CD14-positive monocyte (primary cell): ENCODE measurements at regions not wholly inside any gene's neighbourhood (a gene's known extent, or its start where the extent isn't known, plus 50 kb on each side); places are given as distances from the start of the nearest gene placed in this dataset.

Source experiments
- DNase-seq, 3 donors: peaks; one replicate each; pipeline ENCODE4 v3.0.0-alpha.2; 2011 to 2022
- H2AFZ ChIP-seq: 2 replicates; pipeline ENCODE4 v1.6.0; 2012; ENCODE audit warnings: mild to moderate bottlenecking, low read depth, low read length, inconsistent platforms; ENCODE audit not compliant: insufficient read depth, poor library complexity, severe bottlenecking
- H3K27ac ChIP-seq, 2 donors: 1 replicate in 1 of 2; 2 replicates in 1 of 2; pipeline ENCODE4 v1.5.1; 2012 to 2013; ENCODE audit warnings: low read length in 2 of 2, control low read depth in 1 of 2, inconsistent platforms in 1 of 2, low read depth in 1 of 2, mild to moderate bottlenecking in 1 of 2
- H3K27me3 ChIP-seq, 2 donors: one replicate each; pipeline versions ENCODE4 v1.6.0 to v1.6.1; 2011 to 2013; ENCODE audit warnings: low read length in 2 of 2; ENCODE audit not compliant: control insufficient read depth in 2 of 2, insufficient read depth in 2 of 2
- H3K36me3 ChIP-seq, 2 donors: replicated peaks in 1 of 2; 1 replicate in 1 of 2; 2 replicates in 1 of 2; pipeline versions ENCODE4 v1.5.1 to v1.6.1; 2012 to 2013; ENCODE audit warnings: low read length in 2 of 2, control low read depth in 1 of 2, inconsistent platforms in 1 of 2, mild to moderate bottlenecking in 1 of 2; ENCODE audit not compliant: insufficient read depth in 2 of 2, control insufficient read depth in 1 of 2
- H3K4me1 ChIP-seq, 2 donors: 1 replicate in 1 of 2; 2 replicates in 1 of 2; pipeline versions ENCODE4 v1.5.1 to v1.6.1; 2012 to 2013; ENCODE audit warnings: low read length in 2 of 2, control low read depth in 1 of 2, inconsistent platforms in 1 of 2, mild to moderate bottlenecking in 1 of 2, moderate library complexity in 1 of 2; ENCODE audit not compliant: insufficient read depth in 2 of 2, control insufficient read depth in 1 of 2
- H3K4me2 ChIP-seq: replicated peaks from 2 replicates; pipeline ENCODE3; 2012; ENCODE audit warnings: low read length, moderate library complexity, mild to moderate bottlenecking; ENCODE audit not compliant: poor library complexity, severe bottlenecking; ENCODE audit errors: extremely low read depth
- H3K4me3 ChIP-seq, 3 experiments: fragments of 200-600 bp in 1 of 3; sonication (generic) in 1 of 3; replicated peaks in 1 of 3; 1 replicate in 2 of 3; 2 replicates in 1 of 3; pipeline ENCODE4 v1.5.1; 2011 to 2013; ENCODE audit warnings: low read length in 3 of 3, mild to moderate bottlenecking in 3 of 3, control low read depth in 2 of 3, low read depth in 2 of 3, inconsistent platforms in 1 of 3, moderate library complexity in 1 of 3
- H3K79me2 ChIP-seq: 2 replicates; pipeline ENCODE4 v1.6.0; 2012; ENCODE audit warnings: mild to moderate bottlenecking, control low read depth, inconsistent platforms, low read length, moderate library complexity; ENCODE audit not compliant: insufficient read depth
- H3K9ac ChIP-seq: 2 replicates; pipeline ENCODE4 v1.6.0; 2017; ENCODE audit warnings: low read length, mild to moderate bottlenecking; ENCODE audit not compliant: insufficient read depth, poor library complexity, severe bottlenecking
- H3K9me3 ChIP-seq, 2 donors: replicated peaks in 1 of 2; 1 replicate in 1 of 2; 2 replicates in 1 of 2; pipeline versions ENCODE4 v1.5.1 to v1.6.1; 2012 to 2013; ENCODE audit warnings: low read length in 2 of 2, control low read depth in 1 of 2; ENCODE audit not compliant: control insufficient read depth in 1 of 2, insufficient read depth in 1 of 2
- H4K20me1 ChIP-seq: 2 replicates; pipeline ENCODE4 v1.6.0; 2012; ENCODE audit warnings: mild to moderate bottlenecking, low read length, control low read depth, moderate library complexity; ENCODE audit not compliant: insufficient read depth
- H3K27ac Mint-ChIP-seq, 7 donors: one replicate each; pipeline ENCODE4 v1.8.0; 2020; ENCODE audit warnings: mild to moderate bottlenecking in 7 of 7, mixed read lengths in 7 of 7, moderate library complexity in 6 of 7, inconsistent platforms in 2 of 7
- H3K27me3 Mint-ChIP-seq, 3 donors: one replicate each; pipeline ENCODE4 v1.8.0; 2021 to 2022; ENCODE audit warnings: low read depth in 3 of 3, mild to moderate bottlenecking in 3 of 3, mixed read lengths in 3 of 3, moderate library complexity in 3 of 3, inconsistent platforms in 1 of 3
- H3K36me3 Mint-ChIP-seq, 2 donors: one replicate each; pipeline ENCODE4 v1.8.0; 2020; ENCODE audit warnings: mixed read lengths in 2 of 2, inconsistent platforms in 1 of 2, mild to moderate bottlenecking in 1 of 2
- H3K4me1 Mint-ChIP-seq: one replicate; pipeline ENCODE4 v1.8.0; 2020; ENCODE audit warnings: mild to moderate bottlenecking, mixed read lengths
- H3K4me3 Mint-ChIP-seq, 2 donors: one replicate each; pipeline ENCODE4 v1.8.0; 2020; ENCODE audit warnings: mild to moderate bottlenecking in 2 of 2, mixed read lengths in 2 of 2, moderate library complexity in 1 of 2
- H3K9me3 Mint-ChIP-seq, 7 donors: one replicate each; pipeline ENCODE4 v1.8.0; 2020 to 2022; ENCODE audit warnings: mixed read lengths in 7 of 7, mild to moderate bottlenecking in 6 of 7, moderate library complexity in 6 of 7, inconsistent platforms in 2 of 7
- WGBS: methylation state at CpG from one replicate; pipeline ENCODE4 v1.1.5; 2013; ENCODE audit warnings: missing lambda C conversion rate; ENCODE audit not compliant: insufficient coverage; 5-methylcytosine and 5-hydroxymethylcytosine counted together
- intact Hi-C, 2 donors: fragments of 100-400 bp; cut with micrococcal nuclease; formaldehyde crosslinking; loops; one replicate each; pipeline versions ENCODE4 v1.15.0 to v1.15.1; 2023
- TF ChIP-seq, protein P1 (sequence below): fragments of 200-600 bp; IDR thresholded peaks from one replicate; pipeline ENCODE4 v1.8.0; 2022; ENCODE audit warnings: antibody characterized with exemption, mild to moderate bottlenecking

DNA sequence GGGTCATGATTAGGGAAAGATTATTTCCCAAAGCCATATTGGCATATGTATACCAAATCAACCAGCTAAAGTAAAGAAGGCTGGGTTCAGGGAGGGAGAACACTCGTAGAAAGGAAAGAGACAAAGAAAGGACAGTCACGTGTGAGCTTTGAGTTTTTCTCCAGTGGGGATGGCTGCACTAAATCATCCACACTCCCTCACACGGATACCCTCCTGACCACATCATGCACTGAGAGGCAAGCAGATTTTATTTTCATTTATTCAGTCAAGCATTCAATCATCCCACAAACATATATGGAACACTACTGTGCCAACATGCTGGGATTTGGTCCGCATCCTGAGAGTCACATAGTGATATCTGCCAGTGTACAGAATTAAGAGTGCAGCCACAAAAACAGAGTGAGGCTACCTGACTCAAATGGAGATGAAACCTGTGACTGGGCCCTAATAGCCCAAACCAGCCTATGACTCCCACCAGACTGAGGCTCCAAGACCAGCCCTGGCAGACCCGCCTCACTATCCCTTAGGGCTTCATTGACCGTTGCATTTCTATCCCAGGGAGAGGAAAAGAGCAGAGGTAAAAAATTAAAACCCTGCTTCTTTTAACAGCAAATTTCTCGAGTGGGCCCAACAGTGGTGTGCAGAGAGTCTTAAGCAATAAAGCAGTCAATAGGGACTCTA, 155.9 kb downstream of the BARHL2 start:
- Mint-ChIP-seq H3K4me3 (no peak overlapping the region), H3K9me3 (no peaks in the 10 kb centered on the region), H3K4me1 (no peaks in the 10 kb centered on the region), H3K36me3 (no peaks in the 10 kb centered on the region), H3K27ac (no peak overlapping the region), H3K27me3 (peaks cover 2 to 11% (median 2%) of the 10 kb centered on the region in 3 donors)
- no peak for DNase-seq
- H3K9me3 ChIP-seq: no peaks in the 10 kb centered on the region
- TF ChIP-seq, protein P1, sequence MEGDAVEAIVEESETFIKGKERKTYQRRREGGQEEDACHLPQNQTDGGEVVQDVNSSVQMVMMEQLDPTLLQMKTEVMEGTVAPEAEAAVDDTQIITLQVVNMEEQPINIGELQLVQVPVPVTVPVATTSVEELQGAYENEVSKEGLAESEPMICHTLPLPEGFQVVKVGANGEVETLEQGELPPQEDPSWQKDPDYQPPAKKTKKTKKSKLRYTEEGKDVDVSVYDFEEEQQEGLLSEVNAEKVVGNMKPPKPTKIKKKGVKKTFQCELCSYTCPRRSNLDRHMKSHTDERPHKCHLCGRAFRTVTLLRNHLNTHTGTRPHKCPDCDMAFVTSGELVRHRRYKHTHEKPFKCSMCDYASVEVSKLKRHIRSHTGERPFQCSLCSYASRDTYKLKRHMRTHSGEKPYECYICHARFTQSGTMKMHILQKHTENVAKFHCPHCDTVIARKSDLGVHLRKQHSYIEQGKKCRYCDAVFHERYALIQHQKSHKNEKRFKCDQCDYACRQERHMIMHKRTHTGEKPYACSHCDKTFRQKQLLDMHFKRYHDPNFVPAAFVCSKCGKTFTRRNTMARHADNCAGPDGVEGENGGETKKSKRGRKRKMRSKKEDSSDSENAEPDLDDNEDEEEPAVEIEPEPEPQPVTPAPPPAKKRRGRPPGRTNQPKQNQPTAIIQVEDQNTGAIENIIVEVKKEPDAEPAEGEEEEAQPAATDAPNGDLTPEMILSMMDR: no peak
- no peaks in the 10 kb centered on the region for H3K4me1 ChIP-seq
- H3K4me2 ChIP-seq: no peak overlapping the region
- intact Hi-C loops: no loop called here
- no peak overlapping the region for H3K4me3 ChIP-seq
- no peaks in the 10 kb centered on the region for H3K79me2 ChIP-seq
- no peak overlapping the region for H3K9ac ChIP-seq
- 100% methylated on average over 1 of the region's 7 CpGs for WGBS
- no peaks in the 10 kb centered on the region for H3K27me3 ChIP-seq
- H3K27ac ChIP-seq: no peak overlapping the region
- H2AFZ ChIP-seq: no peak overlapping the region
- no peaks in the 10 kb centered on the region for H4K20me1 ChIP-seq
- H3K36me3 ChIP-seq: no peaks in the 10 kb centered on the region

DNA sequence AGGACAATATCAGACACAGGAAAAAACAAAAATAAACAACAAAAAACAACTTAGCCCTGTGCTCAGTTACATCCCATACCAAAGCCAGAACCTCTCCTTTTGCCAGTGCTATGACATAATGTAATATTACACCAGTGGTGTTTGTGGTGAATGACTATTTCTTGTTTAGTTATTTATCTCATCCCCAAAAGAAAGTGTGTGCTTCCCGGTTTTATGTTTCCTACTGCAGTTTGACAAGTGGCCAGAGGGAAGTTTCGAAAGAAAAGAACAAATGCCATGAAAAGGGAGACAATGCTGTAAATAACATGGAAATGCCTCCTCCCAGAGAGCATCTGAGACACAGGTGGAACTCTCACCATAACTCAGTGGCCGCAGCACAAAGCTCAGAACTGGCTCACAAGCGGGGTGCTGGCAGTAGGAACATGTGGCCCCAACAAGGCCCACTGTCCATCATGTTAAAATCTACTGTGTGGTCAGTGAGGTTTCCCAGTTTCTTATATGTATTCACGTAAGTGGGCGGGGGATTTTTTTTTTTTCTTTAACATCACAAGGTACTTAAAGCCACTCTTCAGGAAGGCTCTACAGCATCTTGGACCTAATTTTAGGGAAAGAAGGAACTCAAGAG, 158.2 kb downstream of the BARHL2 start:
- intact Hi-C loops: no loop called here
- H3K79me2 ChIP-seq: no peaks in the 10 kb centered on the region
- H2AFZ ChIP-seq: no peak overlapping the region
- no peak for DNase-seq
- H3K4me2 ChIP-seq: no peak overlapping the region
- no peaks in the 10 kb centered on the region for H3K27me3 ChIP-seq
- H3K9me3 ChIP-seq: no peaks in the 10 kb centered on the region
- H3K36me3 Mint-ChIP-seq: no peaks in the 10 kb centered on the region
- H3K4me3 Mint-ChIP-seq: no peak overlapping the region
- H3K27ac ChIP-seq: no peak overlapping the region
- H3K36me3 ChIP-seq: no peaks in the 10 kb centered on the region
- no peaks in the 10 kb centered on the region for H3K4me1 Mint-ChIP-seq
- TF ChIP-seq, protein P1: no peak
- H3K4me3 ChIP-seq: no peak overlapping the region
- H3K4me1 ChIP-seq: no peaks in the 10 kb centered on the region
- 100% methylated on average over 1 of the region's 6 CpGs for WGBS
- H4K20me1 ChIP-seq: no peaks in the 10 kb centered on the region
- H3K27ac Mint-ChIP-seq: no peak overlapping the region
- H3K9ac ChIP-seq: no peak overlapping the region
- peaks cover 0 to 11% (median 2%) of the 10 kb centered on the region in 3 donors for H3K27me3 Mint-ChIP-seq
- peaks cover 0 to 2% (median 0%) of the 10 kb centered on the region in 7 donors for H3K9me3 Mint-ChIP-seq
